Endothelial cell of umbilical vein (primary cell): ENCODE measurements at regions not wholly inside any gene's neighbourhood (a gene's known extent, or its start where the extent isn't known, plus 50 kb on each side); places are given as distances from the start of the nearest gene placed in this dataset.

Experiments used
- CTCF ChIP-seq, 2 donors: IDR thresholded peaks; 1 replicate in 1 of 2; 2 replicates in 1 of 2; pipeline ENCODE4 v1.5.1; 2011; ENCODE audit warnings: low read length in 2 of 2, mild to moderate bottlenecking in 2 of 2, moderate library complexity in 2 of 2, control low read depth in 1 of 2, inconsistent platforms in 1 of 2, low read depth in 1 of 2; ENCODE audit not compliant: insufficient read depth in 1 of 2; ENCODE audit errors: extremely low read depth in 1 of 2
- EZH2 ChIP-seq: IDR thresholded peaks from 2 replicates; pipeline ENCODE4 v1.6.1; 2012; ENCODE audit warnings: borderline replicate concordance, low read depth, mild to moderate bottlenecking, moderate library complexity, low read length, inconsistent platforms; ENCODE audit not compliant: severe bottlenecking
- POLR2A ChIP-seq: IDR thresholded peaks from 2 replicates; pipeline ENCODE4 v1.6.1; 2012; ENCODE audit warnings: low read depth, mild to moderate bottlenecking, control low read depth, low read length
- POLR2AphosphoS5 ChIP-seq: IDR thresholded peaks from 2 replicates; pipeline ENCODE4 v1.6.1; 2012; ENCODE audit warnings: low read depth, mild to moderate bottlenecking, control low read depth, low read length, moderate library complexity; ENCODE audit not compliant: insufficient read depth

DNA sequence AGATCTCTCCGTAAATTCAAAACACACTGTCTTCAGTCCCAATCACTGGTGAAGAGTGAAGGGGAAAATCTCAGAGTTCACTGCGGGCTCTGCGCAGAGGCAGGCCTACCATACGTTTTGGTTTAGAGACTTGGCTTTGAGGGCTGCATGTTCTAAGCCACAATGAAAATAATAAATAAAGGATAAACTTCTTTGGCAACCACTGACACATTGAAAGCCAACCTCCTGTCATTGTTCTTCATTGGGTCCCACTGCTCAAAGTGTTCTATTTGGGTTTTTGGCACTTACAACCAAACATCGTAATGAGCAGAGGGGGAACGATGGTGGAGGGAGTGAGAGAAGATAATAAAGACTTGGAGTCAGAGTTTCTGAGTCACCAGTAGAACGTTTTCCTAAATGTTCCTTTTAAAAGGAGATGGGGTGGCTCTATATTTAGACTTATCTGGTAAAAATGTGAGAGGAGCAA is 472.9 kb downstream of the SOX6 start:
- TF ChIP-seq POLR2AphosphoS5 (no peak), CTCF (IDR thresholded peaks at IDR 0.05; ENCODE audit: extremely low read depth in 1 of 2, insufficient read depth in 1 of 2, low read depth in 1 of 2, low read length in 2 of 2) (no peak), POLR2A (no peak), EZH2 (no peak)
